HG02610 (cell line): ENCODE measurements at regions not wholly inside any gene's neighbourhood (a gene's known extent, or its start where the extent isn't known, plus 50 kb on each side); places are given as distances from the start of the nearest gene placed in this dataset.

Experiments
- ATAC-seq: cut with Tn5 transposase; IDR thresholded peaks from one replicate; pipeline ENCODE4 v1.9.1; 2021; ENCODE audit warnings: mild to moderate bottlenecking, moderate library complexity; ENCODE audit not compliant: unreplicated experiment

GRCh38 chr6:166775923-166776220 lies 148.8 kb upstream of the RPS6KA2 start:
- ATAC-seq = no peak

GRCh38 chr6:166775180-166775922 lies 148.3 kb upstream of the RPS6KA2 start:
- peak; percentile 48 for ATAC-seq

GRCh38 chr6:166774770-166775169 lies 147.7 kb upstream of the RPS6KA2 start:
- no peak for ATAC-seq

- no peak for ATAC-seq
Observed at GRCh38 chr6:166774292-166774691, 147.2 kb upstream of the RPS6KA2 start.

GRCh38 chr6:166772518-166772917 lies 145.5 kb upstream of the RPS6KA2 start:
- ATAC-seq = no peak

GRCh38 chr6:166771701-166772100 lies 144.7 kb upstream of the RPS6KA2 start:
- no peak for ATAC-seq

GRCh38 chr6:166770216-166771116 lies 143.4 kb upstream of the RPS6KA2 start:
- no peak for ATAC-seq

- ATAC-seq = no peak
Observed at GRCh38 chr6:166769648-166770047, 142.6 kb upstream of the RPS6KA2 start.

- no peak for ATAC-seq
Observed at GRCh38 chr6:166768761-166769160, 141.7 kb upstream of the RPS6KA2 start.

GRCh38 chr6:166767230-166767629 lies 140.2 kb upstream of the RPS6KA2 start:
- ATAC-seq = no peak

- ATAC-seq = no peak
Observed at GRCh38 chr6:166766769-166767168, 139.7 kb upstream of the RPS6KA2 start.

GRCh38 chr6:166765234-166765541 lies 138.1 kb upstream of the RPS6KA2 start:
- no peak for ATAC-seq

- no peak for ATAC-seq
Observed at GRCh38 chr6:166764473-166765233, 137.6 kb upstream of the RPS6KA2 start.

- ATAC-seq = no peak
Observed at GRCh38 chr6:166763606-166764472, 136.8 kb upstream of the RPS6KA2 start.

- ATAC-seq = no peak
Observed at GRCh38 chr6:166761801-166762200, 134.8 kb upstream of the RPS6KA2 start.

- ATAC-seq = no peak
Observed at GRCh38 chr6:166760288-166760687, 133.2 kb upstream of the RPS6KA2 start.

GRCh38 chr6:166758136-166758704 lies 131.2 kb upstream of the RPS6KA2 start:
- peak; percentile 24 for ATAC-seq

GRCh38 chr6:166757232-166758135 lies 130.4 kb upstream of the RPS6KA2 start:
- ATAC-seq = peak; percentile 41
